Activated CD8-positive, alpha-beta T cell treated with anti-CD3 and anti-CD28 coated beads for 36 hours (primary cell): ENCODE measurements at regions not wholly inside any gene's neighbourhood (a gene's known extent, or its start where the extent isn't known, plus 50 kb on each side); places are given as distances from the start of the nearest gene placed in this dataset.
"Not testable (repeated sequence)": the region's sequence is repeated elsewhere in the genome, so short reads cannot be mapped to it uniquely, and the experiment has no call there.

Experiments
- ATAC-seq: fragments of 200-7000 bp; cut with Tn5 transposase; one replicate; pipeline ENCODE4 v1.10.0; 2021; ENCODE audit warnings: mild to moderate bottlenecking, moderate library complexity
- CTCF ChIA-PET: fragments of 350-600 bp; sonication (Branson Sonifier 250); formaldehyde crosslinking; loops from one replicate; lab custom pipeline; 2021; ENCODE audit warnings: antibody characterized with exemption; lab: Charles Lee
- POLR2A ChIA-PET: fragments of 350-600 bp; sonication (Branson Sonifier 250); formaldehyde crosslinking; loops from one replicate; lab custom pipeline; 2021; ENCODE audit warnings: antibody characterized with exemption; lab: Charles Lee
- DNase-seq: peaks from one replicate; pipeline ENCODE4 v3.0.0-alpha.2; 2020
- H3K27ac Mint-ChIP-seq: one replicate; pipeline ENCODE4 v1.8.0; 2021; ENCODE audit warnings: mild to moderate bottlenecking, mixed read lengths
- H3K27me3 Mint-ChIP-seq: one replicate; pipeline ENCODE4 v1.8.0; 2021; ENCODE audit warnings: mixed read lengths
- H3K36me3 Mint-ChIP-seq: one replicate; pipeline ENCODE4 v1.8.0; 2021; ENCODE audit warnings: low read depth, mixed read lengths
- H3K4me1 Mint-ChIP-seq: one replicate; pipeline ENCODE4 v1.8.0; 2021; ENCODE audit warnings: low read depth, mixed read lengths
- H3K4me3 Mint-ChIP-seq: one replicate; pipeline ENCODE4 v1.8.0; 2021; ENCODE audit warnings: mild to moderate bottlenecking, moderate library complexity, mixed read lengths
- H3K9me3 Mint-ChIP-seq: one replicate; pipeline ENCODE4 v1.8.0; 2021; ENCODE audit warnings: mixed read lengths
- CTCF ChIP-seq: fragments of 200-600 bp; IDR thresholded peaks from one replicate; pipeline ENCODE4 v1.8.0; 2022; ENCODE audit warnings: antibody characterized with exemption, mild to moderate bottlenecking
- intact Hi-C: fragments of 100-400 bp; cut with micrococcal nuclease; formaldehyde crosslinking; loops from one replicate; pipeline ENCODE4 v1.10.0; 2022

- peaks cover 1% of the 10 kb centered on the region for H3K27me3 Mint-ChIP-seq
- no peak for ATAC-seq
- no peaks in the 10 kb centered on the region for H3K36me3 Mint-ChIP-seq
- H3K27ac Mint-ChIP-seq: no peak overlapping the region
- H3K9me3 Mint-ChIP-seq: peaks cover 3% of the 10 kb centered on the region
- ChIA-PET CTCF (interaction anchor here (0.7 to 1.4 kb wide), 3 partner anchors 13 to 472 kb away, joined by 3 to 5 read pairs (median 5); no protein-coding TSS in a partner anchor), POLR2A (no interaction called here)
- no peak for TF ChIP-seq CTCF
- H3K4me1 Mint-ChIP-seq: peaks cover 12% of the 10 kb centered on the region
- DNase-seq: no peak
- H3K4me3 Mint-ChIP-seq: no peak overlapping the region
- intact Hi-C loops: loop anchor here (10.0 kb wide), 1 partner anchor 224 kb away; no protein-coding TSS in a partner anchor
These were observed 157.8 kb upstream of the FAM20A start for GRCh38 chr17:68759002-68759342.

- H3K4me3 Mint-ChIP-seq, H3K4me1 Mint-ChIP-seq, CTCF ChIA-PET, H3K9me3 Mint-ChIP-seq, H3K27ac Mint-ChIP-seq, POLR2A ChIA-PET, ATAC-seq, H3K27me3 Mint-ChIP-seq, H3K36me3 Mint-ChIP-seq, DNase-seq: not testable (repeated sequence)
- intact Hi-C loops: loop anchor here (10.0 kb wide), 1 partner anchor 223 kb away; no protein-coding TSS in a partner anchor
These were observed 156.9 kb upstream of the FAM20A start for GRCh38 chr17:68757866-68758757.

GRCh38 chr17:68753985-68754769 lies 153.0 kb upstream of the FAM20A start:
- CTCF ChIA-PET: interaction anchor here (1.2 kb wide), 1 partner anchor 18 kb away, joined by 3 read pairs; no protein-coding TSS in a partner anchor
- peaks cover 3% of the 10 kb centered on the region for H3K9me3 Mint-ChIP-seq
- intact Hi-C loops: loop anchor here (10.0 kb wide), 1 partner anchor 219 kb away; no protein-coding TSS in a partner anchor
- POLR2A ChIA-PET: no interaction called here
- no peaks in the 10 kb centered on the region for H3K36me3 Mint-ChIP-seq
- no peak overlapping the region for H3K4me3 Mint-ChIP-seq
- peaks cover 3% of the 10 kb centered on the region for H3K27me3 Mint-ChIP-seq
- no peak overlapping the region for H3K27ac Mint-ChIP-seq
- ATAC-seq (no peak), DNase-seq (no peak)
- TF ChIP-seq CTCF: no peak
- peaks cover 2% of the 10 kb centered on the region for H3K4me1 Mint-ChIP-seq

- Mint-ChIP-seq H3K4me3 (no peak overlapping the region), H3K4me1 (no peaks in the 10 kb centered on the region), H3K27me3 (peaks cover 6% of the 10 kb centered on the region), H3K9me3 (peaks cover 2% of the 10 kb centered on the region), H3K36me3 (no peaks in the 10 kb centered on the region), H3K27ac (no peak overlapping the region)
- no peak for TF ChIP-seq CTCF
- DNase-seq: no peak
- intact Hi-C loops: loop anchor here (10.0 kb wide), 1 partner anchor 215 kb away; no protein-coding TSS in a partner anchor
- ChIA-PET CTCF (no interaction called here), POLR2A (no interaction called here)
- ATAC-seq: no peak
These were observed 149.0 kb upstream of the FAM20A start for GRCh38 chr17:68750208-68750562.

GRCh38 chr17:68749349-68750207 lies 148.4 kb upstream of the FAM20A start:
- Mint-ChIP-seq H3K36me3 (no peaks in the 10 kb centered on the region), H3K27me3 (peaks cover 11% of the 10 kb centered on the region), H3K4me1 (no peaks in the 10 kb centered on the region), H3K4me3 (no peak overlapping the region), H3K9me3 (peaks cover 2% of the 10 kb centered on the region), H3K27ac (no peak overlapping the region)
- no peak for TF ChIP-seq CTCF
- ATAC-seq (no peak), DNase-seq (no peak)
- intact Hi-C loops: loop anchor here (10.0 kb wide), 1 partner anchor 215 kb away; no protein-coding TSS in a partner anchor
- POLR2A ChIA-PET: interaction anchor here (0.6 kb wide), 1 partner anchor 160 kb away, joined by 3 read pairs; no protein-coding TSS in a partner anchor
- CTCF ChIA-PET: no interaction called here
